HL-60 (cell line): ENCODE measurements at regions not wholly inside any gene's neighbourhood (a gene's known extent, or its start where the extent isn't known, plus 50 kb on each side); places are given as distances from the start of the nearest gene placed in this dataset.

ENCODE experiments used
- DNase-seq, 2 experiments: peaks; one replicate each; pipeline ENCODE4 v3.0.0-alpha.2; 2010 to 2020; ENCODE audit warnings: low read depth in 1 of 2, low spot score in 1 of 2
- H3K27ac ChIP-seq: fragments of 250-450 bp; sonication (Bioruptor Pico); replicated peaks from 2 replicates; pipeline ENCODE4 v1.5.1; 2020; ENCODE audit warnings: mild to moderate bottlenecking, moderate library complexity
- H3K27me3 ChIP-seq: fragments of 250-450 bp; sonication (Bioruptor Pico); 2 replicates; pipeline ENCODE4 v1.5.1; 2021; ENCODE audit warnings: mild to moderate bottlenecking, moderate library complexity; ENCODE audit not compliant: insufficient read depth, poor library complexity, severe bottlenecking
- H3K4me3 ChIP-seq: replicated peaks from 2 replicates; pipeline ENCODE4 v1.5.1; 2011; ENCODE audit warnings: mild to moderate bottlenecking, control low read depth, low read length; ENCODE audit not compliant: insufficient read depth
- GABPA ChIP-seq: IDR thresholded peaks from 2 replicates; pipeline ENCODE4 v1.6.1; 2012; ENCODE audit warnings: low read depth
- POLR2AphosphoS5 ChIP-seq: IDR thresholded peaks from 2 replicates; pipeline ENCODE4 v1.6.1; 2012; ENCODE audit warnings: low read depth
- SPI1 ChIP-seq: IDR thresholded peaks from 2 replicates; pipeline ENCODE4 v1.6.1; 2012; ENCODE audit warnings: low read depth, mild to moderate bottlenecking, borderline replicate concordance
- TF ChIP-seq, protein P1 (sequence below): IDR thresholded peaks from one replicate; pipeline ENCODE4 v1.5.1; 2011; ENCODE audit warnings: low read length, control low read depth, inconsistent platforms; ENCODE audit not compliant: insufficient read depth
- TF ChIP-seq, protein P2 (sequence below): IDR thresholded peaks from 2 replicates; pipeline ENCODE4 v1.6.1; 2012; ENCODE audit warnings: low read depth; ENCODE audit not compliant: insufficient replicate concordance

DNA sequence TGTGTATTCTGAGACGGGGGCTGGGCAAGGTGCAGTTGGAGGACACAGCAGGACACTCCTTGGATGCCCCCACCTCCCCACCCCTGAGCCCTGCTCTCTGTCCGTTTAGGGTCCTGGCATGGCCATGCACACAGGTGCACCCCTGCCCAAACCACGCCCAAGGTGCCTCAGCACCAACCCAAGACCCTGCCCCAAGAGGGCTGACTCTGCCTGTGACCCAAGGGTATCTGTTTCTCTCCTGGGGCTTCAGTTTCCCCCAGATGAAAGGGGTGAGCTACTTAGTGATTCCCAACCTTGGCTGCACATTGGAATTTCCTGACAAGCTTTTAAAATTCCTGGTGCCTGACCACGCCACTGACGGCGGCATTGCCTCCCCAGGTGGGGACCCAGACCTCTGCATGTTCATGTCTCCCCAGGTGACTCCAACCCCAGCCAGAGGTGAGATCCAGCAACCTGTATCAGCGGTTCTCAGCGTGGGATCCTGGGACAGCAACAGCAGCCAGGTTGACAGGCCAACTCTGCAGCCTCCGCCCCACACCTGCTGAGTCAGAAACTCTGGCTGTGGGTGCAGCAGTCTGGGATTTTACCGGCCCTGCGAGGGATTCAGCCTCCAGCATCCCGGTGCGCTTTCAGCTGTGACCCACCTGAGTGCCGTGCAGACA lies 483.4 kb downstream of the NPHP4 start:
- DNase-seq, result no peak
- TF ChIP-seq, protein P1, sequence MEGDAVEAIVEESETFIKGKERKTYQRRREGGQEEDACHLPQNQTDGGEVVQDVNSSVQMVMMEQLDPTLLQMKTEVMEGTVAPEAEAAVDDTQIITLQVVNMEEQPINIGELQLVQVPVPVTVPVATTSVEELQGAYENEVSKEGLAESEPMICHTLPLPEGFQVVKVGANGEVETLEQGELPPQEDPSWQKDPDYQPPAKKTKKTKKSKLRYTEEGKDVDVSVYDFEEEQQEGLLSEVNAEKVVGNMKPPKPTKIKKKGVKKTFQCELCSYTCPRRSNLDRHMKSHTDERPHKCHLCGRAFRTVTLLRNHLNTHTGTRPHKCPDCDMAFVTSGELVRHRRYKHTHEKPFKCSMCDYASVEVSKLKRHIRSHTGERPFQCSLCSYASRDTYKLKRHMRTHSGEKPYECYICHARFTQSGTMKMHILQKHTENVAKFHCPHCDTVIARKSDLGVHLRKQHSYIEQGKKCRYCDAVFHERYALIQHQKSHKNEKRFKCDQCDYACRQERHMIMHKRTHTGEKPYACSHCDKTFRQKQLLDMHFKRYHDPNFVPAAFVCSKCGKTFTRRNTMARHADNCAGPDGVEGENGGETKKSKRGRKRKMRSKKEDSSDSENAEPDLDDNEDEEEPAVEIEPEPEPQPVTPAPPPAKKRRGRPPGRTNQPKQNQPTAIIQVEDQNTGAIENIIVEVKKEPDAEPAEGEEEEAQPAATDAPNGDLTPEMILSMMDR, result no peak
- TF ChIP-seq SPI1 (no peak), POLR2AphosphoS5 (no peak)
- H3K27me3 ChIP-seq, result no peaks in the 10 kb centered on the region

DNA sequence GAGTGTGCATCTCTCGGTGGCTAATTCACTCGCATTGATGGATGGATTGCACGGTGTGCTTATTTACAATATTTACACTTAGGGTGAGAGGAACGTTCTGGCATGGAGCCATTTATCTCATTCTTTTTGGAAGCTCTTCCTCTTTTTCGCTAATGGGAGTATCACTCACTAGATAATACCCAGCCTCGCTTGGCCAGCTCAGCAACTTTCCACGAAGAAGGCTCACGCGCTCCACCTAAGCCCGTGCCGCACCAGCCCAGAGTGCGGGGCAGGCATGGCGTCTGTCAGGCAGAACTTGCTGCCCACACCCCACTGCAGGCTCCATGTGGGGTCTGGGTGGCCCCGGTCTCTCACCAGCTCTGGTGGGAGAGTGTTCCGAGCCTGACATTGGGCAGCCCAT lies 484.9 kb downstream of the NPHP4 start:
- no peak overlapping the region for H3K27ac ChIP-seq
- H3K4me3 ChIP-seq, result no peak overlapping the region
- no peak for TF ChIP-seq POLR2AphosphoS5
- peak; percentile 44; the same call in 1 of the 2 replicates for TF ChIP-seq SPI1
- TF ChIP-seq, protein P2, sequence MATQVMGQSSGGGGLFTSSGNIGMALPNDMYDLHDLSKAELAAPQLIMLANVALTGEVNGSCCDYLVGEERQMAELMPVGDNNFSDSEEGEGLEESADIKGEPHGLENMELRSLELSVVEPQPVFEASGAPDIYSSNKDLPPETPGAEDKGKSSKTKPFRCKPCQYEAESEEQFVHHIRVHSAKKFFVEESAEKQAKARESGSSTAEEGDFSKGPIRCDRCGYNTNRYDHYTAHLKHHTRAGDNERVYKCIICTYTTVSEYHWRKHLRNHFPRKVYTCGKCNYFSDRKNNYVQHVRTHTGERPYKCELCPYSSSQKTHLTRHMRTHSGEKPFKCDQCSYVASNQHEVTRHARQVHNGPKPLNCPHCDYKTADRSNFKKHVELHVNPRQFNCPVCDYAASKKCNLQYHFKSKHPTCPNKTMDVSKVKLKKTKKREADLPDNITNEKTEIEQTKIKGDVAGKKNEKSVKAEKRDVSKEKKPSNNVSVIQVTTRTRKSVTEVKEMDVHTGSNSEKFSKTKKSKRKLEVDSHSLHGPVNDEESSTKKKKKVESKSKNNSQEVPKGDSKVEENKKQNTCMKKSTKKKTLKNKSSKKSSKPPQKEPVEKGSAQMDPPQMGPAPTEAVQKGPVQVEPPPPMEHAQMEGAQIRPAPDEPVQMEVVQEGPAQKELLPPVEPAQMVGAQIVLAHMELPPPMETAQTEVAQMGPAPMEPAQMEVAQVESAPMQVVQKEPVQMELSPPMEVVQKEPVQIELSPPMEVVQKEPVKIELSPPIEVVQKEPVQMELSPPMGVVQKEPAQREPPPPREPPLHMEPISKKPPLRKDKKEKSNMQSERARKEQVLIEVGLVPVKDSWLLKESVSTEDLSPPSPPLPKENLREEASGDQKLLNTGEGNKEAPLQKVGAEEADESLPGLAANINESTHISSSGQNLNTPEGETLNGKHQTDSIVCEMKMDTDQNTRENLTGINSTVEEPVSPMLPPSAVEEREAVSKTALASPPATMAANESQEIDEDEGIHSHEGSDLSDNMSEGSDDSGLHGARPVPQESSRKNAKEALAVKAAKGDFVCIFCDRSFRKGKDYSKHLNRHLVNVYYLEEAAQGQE, result no peak
- TF ChIP-seq GABPA, result no peak
- no peaks in the 10 kb centered on the region for H3K27me3 ChIP-seq
- DNase-seq, result no peak

More for the DNA sequence above, 483.4 kb downstream of the NPHP4 start:
- no peak overlapping the region for H3K27ac ChIP-seq
- H3K4me3 ChIP-seq, result no peak overlapping the region

DNA sequence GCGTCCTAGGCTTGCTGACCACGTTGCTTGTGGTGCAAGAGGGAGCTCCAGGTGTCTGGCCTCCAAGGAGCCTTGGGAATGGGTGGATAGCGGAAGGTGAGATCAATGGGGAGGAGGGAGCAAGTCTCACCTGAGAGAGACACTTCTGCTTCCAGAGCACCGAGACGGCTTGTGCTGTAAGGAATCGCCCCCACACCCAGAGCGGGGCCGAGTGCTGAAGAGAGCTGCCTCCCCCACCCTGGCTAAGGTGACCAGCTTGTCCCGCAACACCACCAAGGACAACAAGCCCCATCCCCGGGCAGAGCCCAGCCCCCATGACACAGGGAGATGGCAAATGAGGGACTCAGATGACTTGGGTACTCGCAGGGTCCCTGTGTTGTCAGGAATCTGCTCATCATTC lies 485.6 kb downstream of the NPHP4 start:
- TF ChIP-seq, protein P2, result no peak
- TF ChIP-seq, protein P1, result no peak
- TF ChIP-seq SPI1 (no peak), POLR2AphosphoS5 (no peak), GABPA (no peak)
- Histone ChIP-seq H3K27me3 (peaks cover 1% of the 10 kb centered on the region), H3K27ac (no peak overlapping the region), H3K4me3 (no peak overlapping the region)
- DNase-seq, result no peak

DNA sequence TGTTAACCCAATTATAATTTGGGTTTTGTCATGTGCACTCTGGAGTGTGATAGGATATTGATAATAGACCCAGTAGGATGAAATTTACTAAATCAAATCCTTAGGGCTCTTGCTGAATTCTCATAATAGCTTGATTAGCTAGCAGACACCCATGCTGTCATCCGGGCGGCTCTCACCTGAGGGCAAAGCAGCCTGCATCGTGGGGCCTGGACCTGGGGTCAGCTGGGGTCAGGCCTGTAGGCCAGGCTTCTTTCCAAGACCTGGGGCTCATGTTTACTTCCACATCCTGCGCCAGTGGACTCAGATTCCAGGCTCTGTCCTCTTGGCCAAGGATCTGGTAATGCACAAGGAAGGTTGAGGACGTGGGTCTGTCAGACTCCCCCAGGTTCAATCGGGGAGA lies 486.3 kb downstream of the NPHP4 start:
- Histone ChIP-seq H3K27me3 (peaks cover 2% of the 10 kb centered on the region), H3K27ac (no peak overlapping the region), H3K4me3 (no peak overlapping the region)
- DNase-seq, result no peak
- TF ChIP-seq, protein P1, result no peak
- TF ChIP-seq POLR2AphosphoS5, result no peak
- TF ChIP-seq, protein P2, result no peak
- TF ChIP-seq GABPA, result no peak
- TF ChIP-seq SPI1, result no peak
